ENCODE measurements at regions not wholly inside any gene's neighbourhood (a gene's known extent, or its start where the extent isn't known, plus 50 kb on each side); places are given as distances from the start of the nearest gene placed in this dataset.
"Not testable (repeated sequence)": the region's sequence is repeated elsewhere in the genome, so short reads cannot be mapped to it uniquely, and the experiment has no call there.

DNA sequence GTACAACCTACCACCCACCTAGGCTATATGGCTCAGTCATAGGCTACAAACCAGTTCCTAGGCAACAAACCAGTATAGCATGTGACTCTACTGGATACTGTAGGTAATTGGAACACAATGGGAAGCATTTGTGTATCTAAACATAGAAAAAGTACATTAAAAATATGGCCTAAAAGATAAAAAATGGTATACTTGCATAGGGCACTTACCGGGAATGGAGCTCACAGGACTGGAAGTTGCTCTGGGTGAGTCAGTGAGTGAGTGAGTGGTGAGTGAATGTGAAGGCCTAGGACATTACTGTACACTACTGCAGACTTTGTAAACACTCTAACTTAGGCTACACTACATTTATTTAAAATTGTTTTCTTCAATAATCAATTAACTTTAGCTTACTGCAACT is 139.2 kb upstream of the RBPJ start:
- no peak for DNase-seq

DNA sequence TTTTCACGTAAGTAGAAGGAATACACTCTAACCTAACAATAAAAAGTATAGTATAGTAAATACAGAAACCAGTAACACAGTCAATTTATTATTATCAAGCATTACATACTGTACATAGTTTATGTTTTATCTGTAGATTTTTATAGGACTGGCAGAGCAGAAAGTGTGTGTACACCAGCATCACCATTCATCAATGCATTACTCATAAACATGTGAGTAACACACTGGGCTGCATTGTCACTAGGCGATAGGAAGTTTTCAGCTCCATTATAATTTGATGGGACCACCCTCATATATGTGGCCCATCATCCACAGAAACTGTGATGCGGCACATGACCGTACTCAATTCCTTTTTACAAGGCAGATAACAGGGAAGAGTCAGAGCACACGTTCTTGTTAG is 137.8 kb upstream of the RBPJ start:
- DNase-seq = no peak

DNA sequence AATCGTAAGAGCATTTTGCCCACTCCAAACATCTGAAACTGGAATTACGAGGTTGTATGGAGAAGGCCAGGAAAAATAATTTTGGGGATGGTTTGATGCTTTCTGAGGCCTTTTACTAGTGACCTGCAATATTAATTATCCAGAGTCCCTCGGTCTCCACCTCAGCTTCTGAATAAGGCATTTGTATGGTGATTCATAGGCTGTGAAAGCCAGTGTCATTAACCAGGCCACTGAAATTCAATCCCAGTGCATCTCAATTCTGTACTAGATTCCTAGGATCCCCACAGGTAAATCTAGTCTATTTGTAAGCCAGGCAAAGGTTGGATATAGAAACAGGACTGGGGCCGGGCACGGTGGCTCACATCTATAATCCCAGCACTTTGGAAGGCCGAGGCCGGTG is 135.4 kb upstream of the RBPJ start:
- DNase-seq = no peak

DNA sequence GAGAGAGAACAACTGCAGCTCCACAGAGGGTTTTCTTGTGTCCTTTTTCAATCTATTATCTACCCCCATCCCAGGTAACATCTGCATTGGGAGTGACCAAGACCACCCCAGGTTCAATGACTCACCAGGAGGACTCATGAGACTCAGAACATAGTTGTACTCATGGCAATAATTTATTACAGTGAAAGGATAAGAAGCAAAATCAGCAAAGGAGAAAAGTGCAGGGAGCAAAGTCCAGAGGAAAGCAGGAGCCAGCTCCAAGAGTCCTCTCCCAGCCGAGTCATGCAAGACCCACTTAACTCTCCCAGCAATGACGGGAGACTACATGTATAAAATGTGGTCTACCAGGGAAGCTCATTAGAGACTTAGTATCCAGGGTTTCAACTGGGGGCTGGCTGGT is 129.5 kb upstream of the RBPJ start:
- no peak for DNase-seq

DNA sequence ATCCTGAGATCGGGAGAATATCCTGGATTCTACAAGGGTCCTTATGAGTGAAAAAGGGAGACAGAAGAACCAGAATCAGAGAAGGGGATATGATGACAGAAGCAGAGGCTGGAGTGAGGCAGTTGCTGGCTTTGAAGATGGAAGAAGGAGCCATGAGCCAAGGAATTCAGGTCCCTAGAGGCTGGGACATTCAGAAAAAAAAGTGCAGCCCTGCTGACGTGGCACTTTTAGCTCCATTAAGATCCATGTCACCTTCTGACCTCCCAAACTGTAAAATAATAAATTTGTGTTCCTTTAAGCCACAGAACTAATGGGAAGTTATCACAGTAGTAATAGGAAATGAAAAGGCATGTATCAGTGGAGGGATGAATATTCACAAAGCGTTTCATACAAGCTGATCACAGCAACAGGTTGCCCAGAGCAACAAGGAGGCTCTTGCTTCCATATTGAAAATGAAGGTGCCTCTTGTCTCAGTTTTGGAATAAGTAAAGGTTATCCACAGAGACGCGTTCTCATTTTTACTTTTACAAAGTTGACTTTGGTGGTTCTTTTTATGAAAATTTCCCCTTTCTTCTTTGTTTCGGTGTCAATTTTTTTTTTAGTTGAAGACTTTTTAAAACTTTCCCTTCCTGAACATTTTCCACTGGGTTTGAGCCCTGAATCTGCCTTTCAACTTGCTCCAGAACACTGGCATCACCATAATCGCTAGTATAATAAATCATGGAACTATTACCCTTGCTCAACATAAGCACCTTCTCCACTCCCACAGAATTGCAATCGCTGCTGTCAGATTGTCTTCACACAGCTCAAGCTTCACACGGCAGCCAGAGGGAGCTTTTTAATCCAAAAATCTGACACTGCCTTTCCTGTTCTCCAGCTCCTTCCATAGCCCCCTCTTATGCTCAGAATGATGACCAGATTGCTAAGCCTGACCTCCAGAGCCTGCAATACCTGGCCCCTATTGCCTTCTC is 127.6 kb upstream of the RBPJ start:
- DNase-seq = no peak

DNA sequence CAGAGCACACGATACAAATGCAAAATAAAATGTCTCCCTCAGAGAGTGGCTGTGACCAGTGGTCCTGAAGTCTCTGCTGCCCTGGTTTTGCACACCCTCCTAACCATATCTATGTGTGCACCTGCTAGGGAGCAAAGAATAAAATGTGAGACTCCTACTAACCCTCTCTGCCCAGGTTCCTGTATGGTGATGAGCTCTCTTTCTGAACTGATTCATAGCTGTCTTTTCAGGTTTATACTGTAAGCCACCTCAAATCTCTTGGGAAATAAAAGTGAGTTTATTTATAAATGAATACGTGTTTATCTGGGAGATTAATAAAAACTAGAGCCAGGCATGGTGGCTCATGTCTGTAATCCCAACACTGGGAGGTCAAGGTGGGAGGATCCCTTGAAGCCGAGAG is 126.0 kb upstream of the RBPJ start:
- no peak for DNase-seq

DNA sequence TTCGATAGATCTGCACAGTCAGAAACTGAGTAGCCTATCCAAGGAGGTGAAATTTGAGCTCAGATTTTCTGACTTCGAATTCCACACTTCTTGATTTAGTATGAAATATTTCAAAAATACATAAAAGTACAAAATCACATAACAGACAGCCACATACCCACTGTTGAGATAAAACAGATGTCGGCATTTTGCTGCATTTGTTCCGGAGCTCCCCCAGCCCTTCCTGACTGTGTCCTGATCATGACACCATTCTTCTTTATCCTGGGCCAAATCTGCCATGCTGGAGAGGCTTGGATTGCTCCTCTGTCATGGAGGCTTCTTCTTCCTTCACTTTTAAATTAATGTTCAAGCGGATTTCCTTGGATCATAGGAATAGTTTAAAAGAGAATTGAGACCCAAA is 124.2 kb upstream of the RBPJ start:
- DNase-seq = no peak

DNA sequence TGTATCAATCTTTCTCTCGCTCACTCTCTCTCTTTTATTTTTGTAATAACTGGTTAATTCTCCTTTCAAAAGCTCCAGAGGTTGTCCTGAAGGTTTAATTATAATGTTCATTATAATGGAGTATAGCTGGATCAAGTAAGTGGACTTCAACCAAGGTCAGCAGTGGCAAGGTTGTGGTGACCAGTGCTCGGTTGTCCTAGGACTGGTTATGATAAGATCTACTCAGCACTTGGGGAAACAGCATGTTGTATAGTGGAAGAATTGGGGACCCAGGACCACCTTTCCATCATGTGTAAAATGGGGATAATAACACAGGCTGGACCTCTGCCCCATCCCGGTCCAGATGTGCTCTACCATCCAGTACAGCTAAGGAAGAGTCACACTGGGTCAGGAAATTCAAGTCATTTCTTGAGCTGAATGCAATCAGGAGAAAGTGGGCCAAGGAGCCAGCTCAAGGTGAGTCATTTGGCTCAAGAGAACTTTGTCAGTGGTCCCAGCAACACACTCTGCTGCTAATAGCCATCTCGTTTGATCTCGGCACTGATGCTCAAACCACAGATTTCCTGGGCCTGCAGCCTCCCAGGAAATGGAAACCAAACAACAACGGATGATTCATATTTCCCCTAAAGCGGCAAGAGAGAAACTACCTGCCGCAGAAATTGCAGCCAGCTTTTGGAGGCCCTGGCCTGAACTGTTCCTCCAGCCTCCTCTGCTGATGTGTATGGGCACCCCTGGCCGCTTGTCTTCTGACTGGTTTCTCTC is 123.6 kb upstream of the RBPJ start:
- no peak for DNase-seq

DNA sequence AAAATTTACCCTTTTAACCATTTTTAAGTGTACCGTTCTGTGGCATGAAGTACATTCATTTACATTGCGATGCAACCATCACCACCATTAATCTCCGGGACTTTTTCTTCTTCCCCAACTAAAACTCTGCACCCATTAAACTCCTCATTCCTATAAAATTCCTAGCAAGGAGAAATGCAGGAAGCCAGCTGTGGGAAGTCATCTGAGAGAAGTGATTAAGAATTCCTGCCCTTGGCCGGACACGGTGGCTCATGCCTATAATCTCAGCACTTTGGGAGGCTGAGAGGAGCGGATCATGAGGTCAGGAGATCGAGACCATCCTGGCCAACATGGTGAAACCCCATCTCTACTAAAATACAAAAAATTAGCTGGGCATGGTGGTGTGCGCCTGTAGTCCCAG is 121.9 kb upstream of the RBPJ start:
- not testable (repeated sequence) for DNase-seq

DNA sequence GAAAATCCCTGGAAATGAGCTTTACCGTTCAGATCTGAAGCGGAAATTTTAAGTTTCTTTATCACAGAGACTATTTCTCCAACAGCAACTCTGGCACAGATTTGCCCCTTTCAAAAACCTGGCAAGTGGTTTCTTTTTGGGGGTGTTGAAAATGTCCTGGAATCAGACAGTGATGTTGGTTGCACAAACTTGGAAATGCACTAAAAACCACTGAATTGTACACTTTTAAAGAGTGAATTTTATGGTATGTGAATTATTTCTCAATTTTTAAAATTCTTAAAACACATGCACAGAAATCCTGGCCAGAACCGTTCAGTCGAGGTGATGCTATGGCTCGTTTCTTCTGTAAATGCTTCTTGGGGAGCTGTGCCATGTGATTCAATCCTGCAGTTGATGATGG is 121.2 kb upstream of the RBPJ start:
- DNase-seq = no peak

DNA sequence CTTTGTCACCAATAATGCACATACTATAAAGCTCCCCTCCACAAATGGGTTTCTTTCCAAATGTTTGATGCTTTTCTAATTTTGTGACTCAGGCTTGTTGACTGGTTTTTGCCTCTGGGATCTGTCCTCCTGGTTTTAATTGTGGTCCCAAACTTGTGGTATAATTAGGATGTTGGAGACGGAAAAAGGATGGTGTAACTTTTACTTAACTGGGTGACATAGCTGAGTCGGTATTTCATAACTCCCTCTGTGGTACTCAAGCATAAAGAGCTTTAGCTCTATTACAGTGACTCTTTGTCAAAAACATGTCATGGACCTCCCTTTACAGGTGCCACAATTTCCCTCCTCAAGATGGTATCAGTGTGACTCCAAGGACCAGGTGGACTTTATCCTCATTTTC is 119.7 kb upstream of the RBPJ start:
- no peak for DNase-seq

DNA sequence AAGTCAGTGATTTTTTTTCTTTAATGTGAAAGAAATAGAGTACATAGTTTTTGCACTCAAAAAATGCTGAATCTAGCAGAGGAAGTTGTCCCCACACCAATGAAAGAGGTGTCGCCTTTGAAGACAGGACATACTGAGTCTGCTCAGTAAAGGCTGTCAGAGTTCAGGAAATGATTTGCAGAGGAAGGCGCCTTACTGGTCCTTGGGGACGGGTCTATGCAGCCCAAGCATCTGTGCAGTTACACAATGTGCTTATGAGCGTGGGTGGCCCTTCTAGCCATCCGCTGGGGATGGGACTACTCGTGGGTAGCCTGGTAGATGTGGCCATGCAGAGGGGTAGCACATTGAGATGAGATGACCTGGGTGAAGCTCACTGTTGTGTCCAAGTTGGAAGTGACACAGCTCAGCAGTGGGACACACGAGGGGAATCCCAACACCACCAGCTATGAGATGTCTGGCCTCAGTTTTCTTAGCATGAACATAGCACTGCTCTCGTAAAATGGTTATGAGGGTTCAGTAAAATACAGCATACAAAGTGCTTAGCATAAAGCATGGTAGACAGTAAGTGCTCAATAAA is 116.5 kb upstream of the RBPJ start:
- no peak for DNase-seq

DNA sequence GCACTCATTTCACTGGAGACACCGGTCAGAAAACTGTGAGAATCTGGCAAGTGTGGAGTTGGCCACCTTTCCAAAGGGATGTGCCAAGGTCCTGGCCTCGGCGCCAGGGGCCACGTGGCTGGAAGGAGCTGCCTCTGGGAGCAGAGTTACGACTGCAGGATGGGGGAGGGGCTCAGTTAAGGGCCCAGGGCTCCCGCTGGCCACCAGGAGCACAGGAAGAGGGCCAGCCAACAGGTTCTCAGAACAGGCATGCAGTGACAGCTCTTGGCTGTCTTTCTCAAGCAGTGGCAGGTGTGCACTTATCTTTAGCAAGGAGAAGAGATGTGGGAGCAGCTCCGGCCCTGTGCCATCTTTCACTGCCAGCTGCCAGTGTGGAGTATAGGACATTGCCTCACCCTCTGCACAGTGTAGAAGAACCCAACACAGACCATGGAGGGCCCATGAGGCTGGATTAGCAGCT is 115.9 kb upstream of the RBPJ start:
- peak; percentile 32 for DNase-seq

DNA sequence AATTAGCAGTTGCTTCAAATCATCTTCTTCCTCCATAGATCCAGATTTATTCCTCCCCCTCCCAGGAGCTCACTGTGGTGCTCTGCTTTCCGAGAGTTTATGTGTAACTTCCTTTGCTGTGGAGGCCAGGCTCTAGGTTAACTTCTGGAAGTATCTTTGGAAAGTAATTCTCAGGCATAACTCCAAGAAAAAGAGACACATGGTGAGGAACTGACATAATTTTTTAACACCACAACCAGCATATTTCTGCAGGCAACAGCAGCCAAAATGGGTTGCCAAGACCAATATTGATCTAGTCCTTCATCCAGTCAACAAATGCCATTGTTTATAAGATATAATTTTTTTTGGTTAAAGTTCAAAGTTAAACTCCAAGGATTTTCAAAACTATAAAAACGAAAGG is 114.5 kb upstream of the RBPJ start:
- no peak for DNase-seq

DNA sequence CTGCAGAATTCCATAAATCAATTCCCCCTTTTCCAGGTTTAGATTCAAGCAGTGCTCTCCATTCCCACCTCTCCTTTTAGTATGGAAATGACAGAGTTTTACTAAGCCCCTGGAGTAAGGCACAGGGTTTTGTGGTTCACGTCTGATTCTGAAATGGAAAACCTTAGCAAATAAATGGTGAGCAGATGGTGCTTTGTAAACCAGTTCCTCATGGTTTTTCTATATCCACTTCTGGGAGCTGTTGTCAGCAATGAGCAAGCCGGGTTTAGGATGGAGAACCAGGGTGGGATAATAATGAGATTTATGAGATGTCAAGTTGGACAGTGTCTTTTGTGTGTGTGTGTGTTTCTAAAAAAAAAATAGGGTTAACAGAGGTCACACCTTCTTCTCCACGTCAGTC is 113.8 kb upstream of the RBPJ start:
- peak; percentile 67 for DNase-seq

DNA sequence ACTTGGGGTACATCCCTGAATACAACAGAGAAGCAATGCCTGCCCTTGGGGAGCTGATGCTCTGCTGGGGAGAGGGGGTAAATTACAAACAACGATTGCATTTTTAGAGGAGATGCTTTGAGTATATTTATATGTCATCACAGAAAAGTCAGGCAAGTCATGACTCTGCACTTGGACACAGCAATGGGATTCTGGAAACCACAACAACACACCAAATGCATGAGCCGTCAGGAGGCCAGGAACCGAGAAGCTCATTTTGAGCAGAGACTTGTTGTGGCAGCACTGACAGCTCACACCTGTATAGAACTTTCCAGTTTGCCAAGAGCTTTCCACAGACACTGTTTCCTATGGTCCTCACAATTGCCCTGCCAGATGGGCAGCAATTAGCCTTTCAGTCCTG is 113.2 kb upstream of the RBPJ start:
- DNase-seq = no peak

DNA sequence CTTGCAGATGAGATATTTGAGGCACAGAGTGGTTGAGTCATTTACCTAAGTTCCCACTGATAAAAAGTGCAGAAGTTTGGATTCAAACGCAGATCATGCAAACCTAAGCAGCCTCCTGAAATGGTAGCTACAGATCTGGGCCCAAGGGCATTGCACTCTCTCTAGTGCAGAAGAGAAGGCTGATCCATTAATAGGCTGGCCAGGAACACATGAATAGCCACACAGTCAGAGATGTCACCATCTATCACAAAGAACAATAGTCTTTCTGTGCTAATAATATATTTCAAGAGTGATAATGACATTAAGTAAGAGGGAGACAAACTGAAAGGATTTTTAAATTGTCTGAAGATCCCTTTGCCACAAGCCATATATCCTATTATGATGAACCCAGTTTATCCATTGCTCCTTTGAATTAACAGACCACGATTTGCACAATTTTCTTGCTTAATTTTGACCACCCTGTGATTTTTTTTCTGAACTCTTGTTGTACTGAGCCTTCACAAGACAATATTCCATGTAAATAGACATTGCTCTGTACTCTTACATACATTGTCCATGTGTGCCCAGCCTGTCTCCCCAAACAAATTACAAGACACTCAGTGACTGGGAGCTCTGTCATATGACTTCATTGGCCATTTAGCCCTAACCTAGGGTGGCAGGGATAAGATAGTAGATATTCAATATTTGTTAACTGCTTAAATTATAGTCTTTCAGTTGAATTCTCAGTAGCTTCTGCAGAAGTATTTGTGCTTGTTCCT is 112.4 kb upstream of the RBPJ start:
- no peak for DNase-seq

DNA sequence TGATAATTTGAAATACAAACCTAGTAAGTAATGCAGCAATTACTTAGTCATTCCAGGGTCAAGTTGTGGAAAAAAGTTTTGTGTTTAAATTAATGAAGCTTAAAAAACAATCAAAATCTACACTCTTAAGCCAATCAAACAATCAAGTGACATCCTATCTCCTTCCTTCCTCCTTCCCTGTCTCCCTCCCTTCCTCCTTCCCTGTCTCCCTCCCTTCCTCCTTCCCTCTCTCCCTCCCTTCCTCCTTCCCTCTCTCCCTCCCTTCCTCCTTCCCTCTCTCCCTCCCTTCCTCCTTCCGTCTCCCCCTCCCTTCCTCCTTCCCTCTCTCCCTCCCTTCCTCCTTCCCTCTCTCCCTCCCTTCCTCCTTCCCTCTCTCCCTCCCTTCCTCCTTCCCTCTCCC is 111.4 kb upstream of the RBPJ start:
- DNase-seq = not testable (repeated sequence)

DNA sequence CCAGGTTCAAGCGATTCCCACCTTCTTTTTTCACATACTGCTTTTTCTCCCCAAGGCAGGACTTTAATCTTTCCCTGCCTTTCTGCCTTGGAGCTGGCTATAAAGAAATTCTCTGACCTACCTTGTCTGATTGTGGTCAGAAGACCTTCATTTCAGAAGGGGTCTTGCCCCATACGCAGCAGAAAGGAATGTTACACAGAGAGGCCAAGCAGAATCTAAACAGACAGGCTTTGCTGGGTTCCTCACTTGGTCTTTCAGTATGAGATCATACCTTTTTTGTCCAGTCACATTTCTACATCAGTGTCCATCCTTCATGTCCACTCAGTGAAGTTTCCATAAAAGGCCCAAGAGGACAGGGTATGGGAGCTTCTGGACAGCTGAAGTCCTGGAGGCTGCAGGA is 108.3 kb upstream of the RBPJ start:
- no peak for DNase-seq

DNA sequence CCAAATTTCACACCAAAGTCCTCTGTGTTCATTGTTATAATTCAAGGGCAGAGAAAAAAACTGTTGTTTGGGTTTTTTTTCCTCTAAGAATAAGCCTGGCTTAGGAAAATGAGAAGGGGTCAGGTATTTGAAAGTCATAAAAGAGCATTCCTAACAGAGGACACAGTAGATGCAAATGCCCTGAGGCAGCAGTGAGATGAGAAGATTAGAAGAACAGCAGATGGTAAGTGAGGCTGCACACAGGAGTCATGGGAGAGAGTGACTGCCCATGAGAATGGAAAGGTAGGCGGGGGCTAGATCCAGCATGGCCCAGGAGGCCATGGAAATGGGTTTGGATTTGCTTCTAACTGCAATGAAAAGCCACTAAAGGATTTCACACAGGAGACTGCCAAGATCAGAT is 107.5 kb upstream of the RBPJ start:
- DNase-seq = no peak

DNA sequence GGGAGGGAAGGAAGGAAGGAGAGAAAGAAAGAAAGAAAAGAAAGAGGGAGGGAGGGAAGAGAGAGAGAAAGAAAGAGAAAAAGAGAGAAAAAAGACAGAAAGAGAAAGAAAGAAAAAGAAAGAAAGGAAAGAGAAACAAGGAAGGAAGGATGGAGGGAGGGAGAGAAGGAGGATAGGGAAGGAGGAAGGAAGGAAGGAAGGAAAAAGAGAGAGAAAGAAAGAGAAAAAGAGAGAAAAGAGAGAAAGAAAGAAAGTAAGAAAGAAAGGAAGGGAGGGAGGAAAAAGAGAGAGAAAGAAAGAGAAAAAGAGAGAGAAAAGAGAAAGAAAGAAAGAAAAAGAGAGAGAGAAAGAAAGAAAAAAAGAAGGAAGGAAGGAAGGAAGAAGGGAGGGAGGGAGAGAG is 105.8 kb upstream of the RBPJ start:
- no peak for DNase-seq

DNA sequence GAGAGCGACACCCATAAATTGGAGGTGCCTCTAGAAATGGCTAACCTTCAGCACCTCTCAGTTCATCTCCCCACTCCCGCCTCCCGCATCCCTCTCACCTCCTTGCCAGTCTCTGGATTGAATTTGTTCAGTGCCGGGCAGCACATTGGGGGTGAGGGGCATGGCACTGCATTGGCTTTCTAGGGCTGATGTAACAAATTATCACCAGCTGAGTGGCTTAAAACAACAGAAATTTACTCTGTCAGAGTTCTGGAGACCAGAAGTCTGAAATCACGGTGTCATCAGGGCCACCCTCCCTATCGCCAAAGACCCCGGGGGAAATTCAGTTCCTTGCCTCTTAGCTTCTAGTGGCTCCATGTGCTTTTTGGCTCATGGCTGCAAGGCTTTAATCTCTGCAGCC is 105.1 kb upstream of the RBPJ start:
- no peak for DNase-seq

DNA sequence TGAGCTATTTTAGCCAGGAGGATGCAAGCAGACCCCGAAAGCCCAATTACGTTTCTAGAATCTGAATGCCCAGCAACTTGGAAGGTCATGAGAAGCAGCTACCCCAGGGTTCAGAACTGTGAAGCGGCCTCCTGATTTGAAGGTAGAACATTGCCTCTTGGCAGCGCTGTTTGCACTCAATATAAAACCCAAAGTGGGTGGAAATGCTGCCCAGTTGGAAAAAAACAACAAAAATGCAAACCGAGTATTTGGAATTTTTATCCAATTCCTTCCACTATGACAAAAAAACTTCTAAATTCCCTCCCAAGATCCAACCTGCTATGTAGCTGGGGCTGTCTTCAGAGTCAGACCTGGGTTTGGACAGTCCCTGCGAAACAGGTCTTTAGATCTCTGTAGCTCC is 103.3 kb upstream of the RBPJ start:
- no peak for DNase-seq

Measured in SHP77 treated with DMSO at 0.1 percent for 48 hours (cell line).